Superior temporal gyrus (tissue), 1 donor: ENCODE measurements at regions not wholly inside any gene's neighbourhood (a gene's known extent, or its start where the extent isn't known, plus 50 kb on each side); places are given as distances from the start of the nearest gene placed in this dataset.
"Not testable (repeated sequence)": the region's sequence is repeated elsewhere in the genome, so short reads cannot be mapped to it uniquely, and the experiment has no call there.

ENCODE experiments used
- DNase-seq: peaks from one replicate; pipeline ENCODE4 v3.0.0-alpha.2; 2016; ENCODE audit errors: extremely low spot score

DNA sequence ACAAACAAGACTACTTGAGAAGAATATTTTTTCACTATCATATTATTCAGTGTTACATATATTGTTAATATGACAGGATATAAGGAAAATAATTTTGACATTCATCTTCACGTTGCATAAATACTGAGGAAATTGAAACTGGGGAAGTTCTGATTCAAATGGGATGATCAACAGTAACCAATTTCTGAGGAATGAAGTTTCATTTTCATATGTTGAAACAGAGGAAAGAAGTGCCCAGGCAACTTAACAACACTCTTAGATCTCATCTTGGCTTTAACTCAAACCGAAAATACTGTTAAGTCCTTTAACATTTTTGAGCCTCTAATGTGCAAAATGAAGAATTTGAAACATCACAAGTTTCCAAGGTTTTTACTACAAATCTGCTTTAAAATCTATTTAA lies 612.2 kb upstream of the VRK2 start:
- no peak for DNase-seq

DNA sequence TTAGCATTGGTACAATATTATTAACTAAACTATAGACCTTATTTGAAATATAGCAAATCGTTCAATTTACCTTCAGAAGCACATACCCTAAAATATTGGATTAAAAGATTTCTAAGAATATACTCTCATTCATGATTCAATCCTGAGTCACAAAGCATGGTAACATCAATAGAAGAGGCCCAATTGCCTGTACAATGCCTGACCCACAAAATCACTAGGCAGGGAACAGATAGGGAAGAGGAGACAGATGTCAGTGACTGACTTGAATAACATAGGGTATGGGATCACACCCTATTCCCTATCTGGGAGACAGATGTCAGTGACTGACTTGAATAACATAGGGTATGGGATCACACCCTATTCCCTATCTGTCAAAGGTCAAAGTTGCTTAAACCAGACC lies 611.6 kb upstream of the VRK2 start:
- DNase-seq, result no peak

DNA sequence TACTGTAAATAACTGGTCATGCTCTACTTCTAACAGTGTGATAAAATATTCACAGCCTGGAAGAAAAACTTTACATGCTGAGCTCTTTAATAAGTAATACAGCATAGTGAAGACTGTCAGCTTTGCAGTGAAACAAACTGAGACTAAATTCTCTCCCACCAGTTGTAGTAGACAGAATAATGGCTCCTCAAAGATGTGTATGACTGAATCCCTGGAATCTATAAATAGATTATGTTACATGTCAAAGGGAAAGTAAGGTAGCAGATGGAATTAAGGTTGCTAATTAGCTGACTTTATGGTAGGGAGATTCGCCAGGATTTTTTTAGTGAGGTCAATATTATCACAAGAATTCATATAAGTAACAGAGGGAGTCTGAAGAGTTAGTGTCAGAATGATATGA lies 609.5 kb upstream of the VRK2 start:
- DNase-seq, result no peak

DNA sequence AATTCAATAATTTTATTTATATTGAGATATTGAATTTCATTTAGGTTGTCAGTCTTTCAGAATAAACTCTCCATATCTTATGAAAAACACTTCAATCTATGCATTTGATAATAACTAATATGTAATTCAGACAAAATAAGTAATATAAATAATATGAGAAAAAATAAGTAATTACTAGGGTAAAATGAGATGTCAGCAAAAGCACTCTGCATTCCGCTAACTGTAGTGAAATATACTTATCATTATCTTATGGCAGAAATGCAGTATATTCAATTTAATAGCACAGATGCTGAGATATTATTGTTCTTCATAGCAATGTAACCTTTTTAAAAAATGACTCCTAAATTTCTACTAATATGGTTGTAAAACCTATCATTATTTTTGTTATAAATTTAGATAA lies 606.2 kb upstream of the VRK2 start:
- DNase-seq, result no peak

DNA sequence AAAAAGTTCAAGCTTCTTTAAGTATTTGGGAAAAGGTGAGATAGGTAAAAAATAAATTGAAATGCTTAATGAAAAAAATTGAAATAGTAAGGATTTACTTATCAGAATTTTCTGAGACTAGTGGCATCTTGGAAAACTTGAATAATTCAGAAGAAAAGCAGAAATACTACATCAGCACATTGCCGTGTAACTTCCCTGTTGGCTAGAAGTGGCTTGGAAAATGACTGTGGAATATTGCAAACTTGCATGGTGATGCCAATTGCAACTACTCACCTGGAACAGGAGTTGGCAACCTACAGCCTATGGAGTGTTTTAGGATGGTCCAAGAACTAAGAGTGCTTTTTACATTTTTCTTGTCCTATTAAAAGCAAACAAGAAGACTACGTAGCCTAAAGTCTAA lies 603.5 kb upstream of the VRK2 start:
- no peak for DNase-seq

DNA sequence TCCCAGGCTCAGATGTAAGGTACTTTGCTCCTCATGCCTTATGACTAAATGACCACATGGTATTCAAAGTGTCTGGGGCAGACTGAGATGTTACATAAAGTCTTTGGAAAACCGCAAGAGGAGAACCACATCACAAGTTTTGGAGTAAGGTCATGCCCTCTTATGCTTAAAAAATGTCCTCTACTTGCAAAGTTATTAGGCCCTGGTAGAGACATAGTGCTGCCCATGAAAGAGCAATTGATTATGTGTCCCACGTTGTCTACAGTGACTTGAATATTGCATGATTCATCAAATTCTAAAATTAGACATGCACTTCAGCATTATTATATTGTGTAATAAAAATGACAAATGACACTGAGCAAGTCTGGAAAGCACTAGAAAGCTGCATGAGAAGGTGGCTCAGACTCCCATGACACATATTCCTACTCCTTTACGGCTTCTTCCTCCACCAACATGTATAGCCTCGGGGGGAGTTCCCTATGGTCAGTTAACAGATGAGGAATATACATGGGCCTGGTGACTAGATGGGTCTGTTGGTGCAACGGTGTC lies 602.6 kb upstream of the VRK2 start:
- no peak for DNase-seq

DNA sequence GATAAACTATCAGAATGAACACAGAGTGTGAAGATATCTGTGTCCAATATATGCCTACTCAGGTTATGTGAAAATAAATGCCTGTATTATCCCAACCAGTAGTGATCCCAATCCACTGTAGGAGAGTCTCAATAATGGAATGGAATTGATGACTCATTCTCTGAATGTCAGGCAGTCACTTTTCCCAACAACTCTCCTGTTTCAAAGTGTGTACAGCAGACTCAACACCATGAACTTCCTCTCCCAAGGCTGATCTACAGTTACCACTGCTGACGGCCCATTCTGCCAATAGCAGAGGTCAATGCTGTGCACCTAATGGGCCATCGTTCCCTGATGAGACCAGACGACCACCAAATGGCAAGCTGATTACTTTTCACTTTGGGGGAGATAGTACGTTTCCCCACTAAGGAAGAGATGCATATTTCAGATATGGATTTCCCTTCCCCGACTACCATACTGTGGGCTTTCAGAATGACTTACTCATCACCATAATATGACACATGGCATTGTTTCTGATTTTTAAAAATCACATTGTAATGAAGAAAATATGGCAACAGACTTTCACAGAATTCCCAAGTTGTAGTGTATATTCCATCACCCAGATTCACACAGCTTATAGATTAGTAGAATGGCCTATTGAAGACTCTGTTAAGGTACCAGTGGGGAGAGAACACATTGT lies 601.7 kb upstream of the VRK2 start:
- DNase-seq, result no peak

DNA sequence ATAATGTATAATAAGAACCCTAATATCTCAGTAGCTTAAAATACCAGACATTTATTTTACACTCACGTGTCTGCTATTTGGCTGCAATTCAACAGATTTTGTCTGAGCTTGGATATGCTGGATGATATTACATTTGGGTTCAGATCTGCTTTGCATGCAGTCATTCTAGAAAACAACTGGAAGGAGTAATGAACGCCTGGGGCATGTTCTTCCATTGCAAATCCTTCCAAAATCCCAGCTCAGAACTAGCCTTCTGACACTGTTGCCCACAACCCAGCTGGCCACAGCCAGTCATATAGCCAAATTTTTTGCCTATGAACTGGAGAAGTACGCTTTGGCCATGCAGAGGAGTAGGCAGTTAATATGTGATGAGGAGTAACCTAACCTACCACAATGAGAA lies 597.8 kb upstream of the VRK2 start:
- DNase-seq, result no peak

DNA sequence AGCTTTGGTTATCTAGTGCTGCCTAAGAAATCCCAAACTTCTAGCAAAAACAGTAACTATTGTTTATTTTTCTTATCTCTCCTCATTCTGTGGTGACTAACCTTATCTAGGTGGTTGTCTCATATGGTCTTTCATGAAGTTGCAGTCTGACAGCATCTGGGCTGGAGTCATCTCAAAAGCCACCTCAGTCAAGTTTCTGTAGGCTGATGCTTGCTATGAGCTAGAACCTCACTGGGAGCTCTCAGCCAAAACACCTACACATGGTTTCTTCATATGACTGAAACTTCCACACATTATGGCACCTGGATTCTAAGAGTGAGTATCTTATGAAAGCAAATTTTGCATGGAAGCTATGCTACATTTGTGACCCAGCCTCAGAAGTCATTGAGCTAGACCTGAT lies 596.4 kb upstream of the VRK2 start:
- no peak for DNase-seq

DNA sequence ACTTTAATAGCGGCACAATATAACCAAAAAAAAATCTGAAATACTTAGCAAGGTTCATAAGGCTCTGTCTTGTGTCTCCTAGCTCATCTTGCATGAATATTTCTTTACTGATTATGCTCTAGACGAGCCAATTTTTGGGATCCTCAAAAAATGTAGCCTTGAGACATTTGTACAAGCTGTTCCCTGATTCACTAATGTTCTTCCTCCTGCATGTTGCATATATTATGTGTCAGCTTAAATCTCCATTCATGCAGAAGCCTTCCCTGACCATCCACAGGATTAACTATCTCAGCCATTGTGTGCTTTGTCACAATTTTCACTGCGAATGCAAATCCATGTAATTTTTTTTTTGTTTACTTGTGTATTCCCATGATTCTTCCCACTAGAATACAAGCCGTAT lies 594.0 kb upstream of the VRK2 start:
- no peak for DNase-seq

DNA sequence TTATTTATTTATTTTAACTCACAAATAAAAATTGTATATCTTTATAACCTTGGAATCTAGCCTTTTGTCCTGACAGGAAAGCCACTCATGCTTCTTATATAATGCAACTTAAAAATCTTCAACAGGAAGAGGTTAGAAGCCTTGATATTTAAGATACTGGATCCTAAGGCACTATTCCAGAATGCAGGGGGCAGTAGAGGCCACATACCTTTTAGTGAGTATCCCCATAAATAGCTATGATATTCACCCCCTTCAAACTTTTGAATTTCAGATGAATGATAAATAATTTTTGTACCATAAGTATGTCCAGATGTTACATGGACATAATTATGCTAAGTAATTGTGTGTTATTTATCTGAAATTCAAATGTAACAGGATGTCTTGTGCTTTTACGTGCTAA lies 592.7 kb upstream of the VRK2 start:
- no peak for DNase-seq

DNA sequence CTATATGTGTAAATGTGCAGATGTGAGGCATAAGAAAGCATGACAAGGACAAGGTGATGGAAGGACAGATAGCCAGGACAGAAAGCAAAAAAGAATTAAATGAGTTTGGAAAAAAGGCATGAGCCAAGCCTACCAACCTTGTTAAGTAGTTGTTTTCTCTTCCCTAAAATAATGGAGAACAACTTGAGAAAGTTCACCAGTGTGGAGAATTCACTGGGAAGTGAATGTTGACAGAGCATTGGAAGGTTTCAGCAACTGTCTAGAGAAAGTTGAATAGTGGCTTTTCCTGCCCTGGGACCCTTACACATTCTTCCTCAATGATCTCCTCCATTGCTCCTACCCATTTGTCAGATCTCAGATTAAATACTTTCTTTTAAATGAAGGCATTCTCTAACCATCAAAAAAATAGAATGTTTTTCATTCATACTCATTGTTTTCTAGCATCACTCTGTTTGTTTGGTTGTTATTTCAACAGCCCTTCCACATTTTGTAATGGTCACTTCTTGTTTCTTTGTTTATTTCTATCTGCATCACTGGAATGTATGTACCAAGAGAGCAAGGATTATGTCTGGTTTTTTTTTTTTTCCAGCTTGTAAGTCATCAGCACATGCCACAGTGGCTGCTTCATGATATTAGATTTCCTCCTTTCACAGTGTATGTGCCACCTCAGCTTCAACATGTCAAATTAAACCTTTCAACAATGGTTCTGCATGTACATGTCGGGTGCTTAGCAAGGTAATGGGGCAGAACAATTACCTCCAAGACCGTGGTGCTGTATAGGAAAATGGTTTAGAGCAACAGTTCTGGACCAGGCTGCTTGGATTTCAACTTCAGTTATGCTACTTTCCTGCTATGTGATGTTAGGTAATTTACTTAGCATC lies 586.0 kb upstream of the VRK2 start:
- DNase-seq, result no peak

DNA sequence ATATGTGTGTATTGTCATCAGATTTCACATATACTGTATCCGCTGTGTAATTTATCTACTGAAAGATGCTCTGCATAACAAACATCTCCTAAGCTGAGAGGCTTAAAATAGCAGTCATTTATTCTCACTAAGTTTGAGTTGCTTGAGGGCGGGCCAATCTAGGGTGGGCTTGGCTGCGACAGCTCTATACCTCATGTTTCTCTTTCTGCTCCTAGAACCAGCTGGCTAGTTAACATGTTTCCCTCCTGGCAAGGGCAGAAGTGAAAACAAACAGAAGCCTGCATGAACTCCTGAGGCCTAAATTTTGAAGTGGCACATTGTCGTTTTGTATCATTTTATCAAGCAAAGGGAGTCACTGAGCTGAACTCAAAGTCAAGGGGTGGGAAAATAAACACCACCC lies 585.0 kb upstream of the VRK2 start:
- DNase-seq, result no peak

DNA sequence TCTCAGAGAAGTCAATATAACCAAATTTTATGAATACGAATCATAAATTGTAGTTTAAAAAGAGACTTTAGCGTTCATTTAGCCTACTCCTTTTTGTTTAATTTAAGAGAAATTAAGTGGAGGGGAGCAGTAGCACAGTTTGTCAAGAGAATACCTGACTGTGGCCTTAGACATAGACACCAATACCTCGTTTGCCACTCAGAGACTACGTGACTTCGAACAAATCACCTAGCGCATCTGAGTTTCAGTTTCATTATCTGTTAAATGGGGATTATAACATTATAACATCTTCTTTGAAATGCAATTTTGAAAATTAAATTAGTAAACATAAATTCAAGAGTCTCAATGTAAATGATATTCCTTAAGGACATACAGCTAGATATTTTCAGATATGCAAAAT lies 581.5 kb upstream of the VRK2 start:
- no peak for DNase-seq

DNA sequence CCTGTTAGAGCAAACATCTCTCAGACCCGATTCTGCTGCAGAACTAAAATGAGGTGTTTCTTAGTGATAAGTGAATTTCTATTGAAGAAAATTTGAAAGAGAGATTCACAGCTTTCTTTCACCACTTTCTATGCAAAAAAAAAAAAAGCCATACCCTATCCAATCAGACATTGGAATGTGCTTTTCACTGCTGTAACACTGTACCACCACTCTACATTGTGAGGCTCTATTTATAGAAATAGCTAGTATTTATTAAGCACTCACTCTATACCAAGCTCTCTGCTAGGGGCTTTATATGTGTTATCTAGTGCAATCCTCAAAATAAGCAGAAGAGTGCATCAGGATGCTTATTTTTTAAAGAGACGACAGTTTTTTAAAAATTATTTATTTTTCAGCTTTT lies 580.6 kb upstream of the VRK2 start:
- no peak for DNase-seq

DNA sequence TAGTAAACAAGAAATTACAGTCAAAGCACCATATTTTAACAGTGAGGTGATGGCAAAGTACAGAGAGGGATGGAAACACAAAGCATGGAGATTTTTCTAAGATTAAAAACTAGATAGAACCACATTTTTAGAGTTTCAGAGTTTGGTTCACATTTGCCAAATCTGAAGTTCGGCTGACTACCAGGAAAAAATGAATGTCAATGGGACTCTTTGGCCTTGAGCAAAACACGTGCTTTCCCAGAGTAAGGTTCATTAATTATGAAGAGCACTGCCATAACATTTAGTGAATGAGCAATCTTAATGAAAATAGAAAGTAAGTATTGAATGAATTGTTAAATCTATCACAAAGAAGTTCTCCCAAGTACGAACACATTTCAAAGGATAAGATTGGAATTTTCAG lies 571.2 kb upstream of the VRK2 start:
- no peak for DNase-seq

DNA sequence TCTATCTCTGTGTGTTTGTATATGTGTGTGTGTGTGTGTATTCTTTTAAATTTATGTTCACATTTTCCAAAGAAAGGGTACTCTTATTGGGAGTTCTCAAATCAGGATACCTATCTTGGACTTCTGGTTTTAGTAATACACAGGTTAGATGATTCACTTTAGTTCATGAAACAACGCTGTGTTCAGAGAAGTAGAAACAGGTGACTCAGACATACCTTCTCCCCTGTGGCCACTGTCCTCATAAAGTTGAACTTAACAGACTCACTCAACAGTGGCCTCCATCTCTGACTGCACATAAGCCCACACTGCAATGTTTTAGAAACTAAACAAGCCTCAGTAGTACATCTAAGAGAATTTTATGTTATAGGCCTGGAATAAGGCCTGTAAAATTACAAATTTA lies 566.6 kb upstream of the VRK2 start:
- DNase-seq, result no peak

DNA sequence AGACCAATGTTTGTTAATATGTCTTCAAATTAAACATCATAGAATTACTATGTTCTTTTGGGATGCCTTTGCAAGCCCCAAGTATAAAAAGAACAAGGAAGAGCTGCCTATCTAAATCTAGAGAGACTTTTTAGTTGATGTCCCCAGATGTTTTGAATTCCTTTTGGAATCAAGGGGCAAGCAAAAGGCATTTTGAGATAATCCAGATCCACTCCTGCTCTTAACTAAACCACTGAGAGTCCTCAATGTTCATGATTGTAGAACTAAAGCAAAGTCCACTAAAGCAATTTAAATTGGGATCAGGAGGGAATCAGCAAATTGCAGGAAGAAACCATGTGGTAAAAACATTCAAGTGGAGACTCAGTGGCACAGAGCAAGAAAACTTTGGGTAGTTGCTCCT lies 558.5 kb upstream of the VRK2 start:
- DNase-seq, result no peak

DNA sequence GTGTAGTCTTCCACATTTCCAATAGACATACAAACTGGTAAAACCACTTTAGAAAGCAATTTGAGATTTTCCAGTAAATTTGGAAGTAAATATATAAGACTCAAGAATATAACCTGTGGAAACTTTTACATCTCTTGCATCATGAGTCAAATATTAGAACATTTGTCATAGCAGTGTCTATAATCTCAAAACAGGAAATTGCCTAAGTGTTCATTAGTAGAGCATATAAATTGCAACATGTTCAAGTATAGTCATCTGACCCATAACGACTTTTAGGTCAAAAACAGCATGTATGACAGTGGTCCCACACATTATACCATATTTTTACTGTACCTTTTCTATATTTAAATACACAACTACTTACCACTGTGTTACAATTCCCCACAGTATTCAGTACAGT lies 555.9 kb upstream of the VRK2 start:
- DNase-seq, result no peak

DNA sequence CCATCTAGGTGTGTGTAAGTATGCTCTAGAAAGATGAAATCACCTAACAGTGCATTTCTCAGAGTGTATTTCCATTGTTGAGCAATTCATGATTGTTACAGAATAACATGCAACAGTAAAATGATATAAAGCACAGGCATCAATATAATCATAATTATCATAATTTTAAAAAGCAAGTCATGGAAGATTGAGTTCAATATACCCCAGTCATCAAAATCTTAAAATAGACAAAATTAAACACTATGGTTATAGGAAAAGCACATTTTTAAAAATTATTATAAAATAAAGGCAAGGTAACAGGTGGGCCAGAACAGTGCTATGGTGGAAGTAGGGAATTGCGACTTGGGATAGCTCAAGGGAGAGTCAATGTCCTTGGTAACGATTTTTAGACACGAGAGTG lies 555.4 kb upstream of the VRK2 start:
- DNase-seq, result no peak

DNA sequence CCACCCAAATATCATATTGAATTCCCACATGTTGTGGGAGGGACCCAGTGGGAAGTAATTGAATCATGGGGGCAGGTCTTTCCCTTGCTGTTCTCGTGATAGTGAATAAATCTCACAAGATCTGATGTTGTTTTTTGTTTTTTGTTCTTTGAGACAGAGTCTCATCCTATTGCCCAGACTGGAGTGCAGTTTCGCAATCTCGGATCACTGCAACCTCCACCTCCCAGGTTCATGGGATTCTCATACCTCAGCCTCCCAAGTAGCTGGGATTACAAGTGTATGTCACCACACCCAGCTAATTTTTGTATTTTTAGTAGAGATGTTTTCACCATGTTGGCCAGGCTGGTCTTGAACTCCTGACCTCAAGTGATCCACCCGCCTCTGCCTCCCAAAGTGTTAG lies 552.6 kb upstream of the VRK2 start:
- not testable (repeated sequence) for DNase-seq

DNA sequence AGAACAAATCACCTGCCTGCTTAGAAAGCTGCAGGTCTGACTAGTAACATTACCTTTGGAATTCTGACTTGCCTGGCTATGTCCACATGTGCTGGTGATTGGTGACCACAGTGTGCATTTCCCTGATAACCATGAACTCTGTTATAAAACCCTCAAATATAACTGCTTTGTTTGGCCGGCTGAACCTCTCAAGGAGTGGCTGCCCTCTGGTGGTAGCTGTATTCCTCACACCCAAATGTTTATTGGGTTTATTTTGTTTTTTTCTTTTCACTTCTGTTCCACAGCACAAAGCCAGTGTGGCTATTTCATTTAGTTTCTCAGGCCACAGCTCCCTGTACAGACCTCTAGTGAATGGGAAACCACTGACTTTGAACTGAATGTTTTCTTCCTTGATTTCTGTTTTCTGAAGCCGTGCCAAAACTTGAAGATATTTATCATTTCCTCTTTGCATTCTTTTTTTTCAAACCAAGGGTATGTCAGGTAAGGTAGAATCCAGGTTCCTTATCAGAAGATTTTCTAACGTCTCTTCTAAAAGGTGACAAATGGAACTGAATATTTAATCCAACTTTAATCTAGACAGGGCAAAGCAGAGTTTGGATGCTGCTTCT lies 549.0 kb upstream of the VRK2 start:
- peak; percentile 87 for DNase-seq

DNA sequence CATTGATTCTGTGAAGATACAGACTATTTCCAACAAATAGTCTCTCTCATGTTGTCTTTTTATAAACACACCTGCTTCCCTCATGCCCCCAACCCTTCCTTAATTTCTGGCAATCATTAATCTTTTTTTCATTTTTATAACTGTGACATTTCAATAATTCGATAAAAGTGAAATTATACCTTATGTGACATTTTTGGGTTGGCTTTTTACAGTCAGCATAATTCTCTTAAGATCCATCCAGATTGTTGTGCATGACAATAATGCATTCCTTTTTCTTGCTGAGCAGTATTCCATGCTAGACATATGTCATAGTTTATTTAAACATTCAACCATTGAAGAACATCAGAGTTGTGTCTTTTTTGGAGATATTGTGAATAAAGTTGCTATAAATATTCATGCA lies 541.8 kb upstream of the VRK2 start:
- DNase-seq, result no peak
